SH-SY5Y (cell line): ENCODE measurements at regions not wholly inside any gene's neighbourhood (a gene's known extent, or its start where the extent isn't known, plus 50 kb on each side); places are given as distances from the start of the nearest gene placed in this dataset.

Experiments used
- GATA2 ChIP-seq: IDR thresholded peaks from 2 replicates; pipeline ENCODE4 v1.6.1; 2011; ENCODE audit warnings: mild to moderate bottlenecking, low read depth, low read length
- GATA3 ChIP-seq: IDR thresholded peaks from 2 replicates; pipeline ENCODE4 v1.6.1; 2011; ENCODE audit warnings: low read depth, mild to moderate bottlenecking, low read length, moderate library complexity

GRCh38 chr13:21974741-21975140, 303.9 kb downstream of the FGF9 start:
- no peak for TF ChIP-seq GATA2
- TF ChIP-seq GATA3 = no peak
